Prostate gland (tissue), 2 donors: ENCODE measurements at regions not wholly inside any gene's neighbourhood (a gene's known extent, or its start where the extent isn't known, plus 50 kb on each side); places are given as distances from the start of the nearest gene placed in this dataset.

Experiments used
- CTCF ChIP-seq, 4 experiments: fragments of 200-600 bp in 2 of 4; fragments of 450-650 bp in 2 of 4; sonication (generic) in 2 of 4; IDR thresholded peaks; 1 replicate in 3 of 4; 2 replicates in 1 of 4; pipeline ENCODE4 v1.5.1; 2016 to 2019; ENCODE audit warnings: antibody characterized with exemption in 4 of 4, mild to moderate bottlenecking in 2 of 4, moderate library complexity in 2 of 4
- POLR2A ChIP-seq: fragments of 450-650 bp; IDR thresholded peaks from one replicate; pipeline ENCODE4 v1.6.1; 2016; ENCODE audit warnings: antibody characterized with exemption, mild to moderate bottlenecking
- POLR2AphosphoS5 ChIP-seq: sonication (generic); formaldehyde crosslinking; IDR thresholded peaks from one replicate; pipeline ENCODE4 v1.6.1; 2017; ENCODE audit warnings: antibody characterized with exemption

- no peak for TF ChIP-seq CTCF (IDR thresholded peaks at IDR 0.05)
- TF ChIP-seq POLR2A = no peak
- TF ChIP-seq POLR2AphosphoS5 = no peak
Measured at GRCh38 chr6:121619013-121619412, 183.6 kb downstream of the GJA1 start.
